Stimulated activated naive CD8-positive, alpha-beta T cell treated with anti-CD3 and anti-CD28 coated beads, Interleukin-15, Interleukin-2, amounts not matched to agents 100 ng/mL and 50 ng/mL, for 24 hours (primary cell): ENCODE measurements at regions not wholly inside any gene's neighbourhood (a gene's known extent, or its start where the extent isn't known, plus 50 kb on each side); places are given as distances from the start of the nearest gene placed in this dataset.

Source experiments
- H3K27ac Mint-ChIP-seq: one replicate; pipeline ENCODE4 v1.8.0; 2021; ENCODE audit warnings: mild to moderate bottlenecking, mixed read lengths
- H3K27me3 Mint-ChIP-seq: one replicate; pipeline ENCODE4 v1.8.0; 2021; ENCODE audit warnings: mixed read lengths
- H3K36me3 Mint-ChIP-seq: one replicate; pipeline ENCODE4 v1.8.0; 2021; ENCODE audit warnings: low read depth, mixed read lengths
- H3K4me1 Mint-ChIP-seq: one replicate; pipeline ENCODE4 v1.8.0; 2021; ENCODE audit warnings: low read depth, mixed read lengths
- H3K4me3 Mint-ChIP-seq: one replicate; pipeline ENCODE4 v1.8.0; 2021; ENCODE audit warnings: mild to moderate bottlenecking, mixed read lengths
- H3K9me3 Mint-ChIP-seq: one replicate; pipeline ENCODE4 v1.8.0; 2021; ENCODE audit warnings: mixed read lengths

DNA sequence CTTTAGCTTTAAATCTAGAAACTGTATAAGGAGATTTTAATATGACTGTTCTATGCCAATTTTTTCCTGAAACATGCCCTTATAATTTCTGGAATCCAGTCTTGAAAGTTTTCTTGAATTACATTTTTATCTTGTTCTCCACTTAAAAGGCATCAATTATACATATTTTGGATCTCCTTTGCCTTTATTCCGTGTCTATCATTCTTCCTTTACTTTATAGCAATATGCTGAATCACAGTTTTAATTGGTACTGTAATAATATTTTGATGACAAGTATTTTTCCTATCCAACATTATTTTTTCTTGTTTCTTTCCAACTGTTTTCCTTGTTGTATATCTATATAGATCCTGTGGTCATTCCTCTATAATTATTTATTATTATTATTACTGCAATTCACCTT, 361.2 kb downstream of the PIK3R1 start:
- H3K36me3 Mint-ChIP-seq = peaks cover 4% of the 10 kb centered on the region
- H3K4me1 Mint-ChIP-seq = no peaks in the 10 kb centered on the region
- H3K27ac Mint-ChIP-seq = no peak overlapping the region
- H3K4me3 Mint-ChIP-seq = no peak overlapping the region
- H3K27me3 Mint-ChIP-seq = peaks cover 8% of the 10 kb centered on the region
- peaks cover 14% of the 10 kb centered on the region for H3K9me3 Mint-ChIP-seq

DNA sequence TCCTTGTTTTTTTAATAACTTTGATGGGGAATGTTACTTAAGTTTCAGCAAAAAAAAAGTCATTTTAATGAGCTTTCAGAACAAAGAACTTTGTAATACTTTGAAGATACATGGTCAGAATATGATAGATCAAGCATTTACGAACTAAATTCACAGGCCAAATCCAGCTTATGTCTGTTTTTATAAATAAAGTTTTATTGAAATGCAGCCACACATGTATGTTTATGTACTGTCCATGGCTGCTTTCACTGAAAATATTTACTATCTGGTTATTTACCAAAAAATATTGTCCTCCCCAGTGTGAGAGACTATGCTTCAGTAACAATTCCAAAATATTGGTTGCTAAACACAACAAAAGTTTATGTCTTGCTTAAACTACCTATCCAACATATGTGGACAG, 366.7 kb downstream of the PIK3R1 start:
- Mint-ChIP-seq H3K27me3 (peaks cover 3% of the 10 kb centered on the region), H3K4me1 (no peaks in the 10 kb centered on the region), H3K4me3 (no peak overlapping the region), H3K27ac (no peak overlapping the region), H3K36me3 (no peaks in the 10 kb centered on the region), H3K9me3 (peaks cover 6% of the 10 kb centered on the region)

DNA sequence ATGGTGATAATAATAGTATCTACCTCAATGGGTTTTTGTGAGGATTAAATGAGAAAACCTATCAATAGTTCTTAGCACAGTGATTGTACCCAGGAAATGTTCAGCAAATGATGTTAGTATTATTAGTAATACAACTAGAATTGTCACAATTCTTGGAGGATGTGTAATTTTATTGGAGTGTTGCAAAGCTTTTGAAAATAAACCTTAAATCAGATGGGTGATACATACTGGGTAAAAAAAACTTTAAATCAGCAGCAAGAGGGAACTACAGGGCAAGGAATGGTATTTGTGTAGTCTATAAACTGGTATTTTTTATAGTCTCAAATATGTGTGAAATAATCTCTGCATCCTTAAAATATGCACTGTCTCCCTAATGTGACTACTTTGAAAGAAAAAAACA, 371.6 kb downstream of the PIK3R1 start:
- Mint-ChIP-seq H3K4me1 (no peaks in the 10 kb centered on the region), H3K36me3 (no peaks in the 10 kb centered on the region), H3K4me3 (no peak overlapping the region), H3K9me3 (peaks cover 4% of the 10 kb centered on the region), H3K27me3 (no peaks in the 10 kb centered on the region), H3K27ac (no peak overlapping the region)

DNA sequence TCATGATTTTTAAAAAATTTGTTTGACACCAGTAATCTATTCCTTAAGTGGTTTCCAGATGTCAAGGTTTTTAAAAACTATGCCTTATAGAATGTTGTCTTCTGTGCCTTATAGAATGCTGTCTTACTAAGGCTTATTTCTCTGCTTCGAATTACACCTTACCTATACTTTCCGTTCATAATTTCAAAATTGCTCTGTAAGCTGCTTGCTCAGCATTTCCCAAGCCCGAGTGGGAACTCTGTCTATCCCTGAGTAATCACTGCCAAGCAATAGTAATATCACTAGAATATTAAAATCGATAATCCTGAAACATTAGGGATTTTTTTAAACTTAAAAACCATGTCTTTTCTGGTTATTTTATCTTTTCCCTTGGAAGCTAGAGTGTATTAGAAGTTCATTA, 376.3 kb downstream of the PIK3R1 start:
- Mint-ChIP-seq H3K36me3 (no peaks in the 10 kb centered on the region), H3K27ac (no peak overlapping the region), H3K9me3 (peaks cover 4% of the 10 kb centered on the region), H3K27me3 (no peaks in the 10 kb centered on the region), H3K4me1 (no peaks in the 10 kb centered on the region), H3K4me3 (no peak overlapping the region)

DNA sequence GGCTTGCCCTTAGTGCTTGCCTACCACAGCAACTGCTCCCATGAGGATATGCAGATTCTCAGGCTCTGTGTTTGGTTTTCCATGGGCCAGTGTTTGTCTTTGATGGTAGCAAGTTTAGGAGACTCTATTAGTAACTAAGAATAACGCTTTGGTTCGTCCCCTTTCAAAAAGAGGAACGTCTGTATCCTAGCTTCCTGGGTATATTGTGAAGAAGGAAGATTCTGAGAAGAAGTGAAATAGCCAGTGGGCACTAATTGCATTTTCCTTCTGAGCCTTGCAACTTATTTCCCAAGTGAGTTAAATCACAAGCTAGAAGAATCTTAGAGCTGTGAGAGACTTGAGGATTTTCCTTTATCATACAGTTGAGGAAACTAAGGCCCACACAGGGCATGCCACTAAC, 376.8 kb downstream of the PIK3R1 start:
- Mint-ChIP-seq H3K4me3 (no peak overlapping the region), H3K9me3 (peaks cover 4% of the 10 kb centered on the region), H3K36me3 (no peaks in the 10 kb centered on the region), H3K4me1 (no peaks in the 10 kb centered on the region), H3K27me3 (no peaks in the 10 kb centered on the region), H3K27ac (no peak overlapping the region)

- Mint-ChIP-seq H3K9me3 (peaks cover 4% of the 10 kb centered on the region), H3K36me3 (no peaks in the 10 kb centered on the region), H3K27ac (no peak overlapping the region), H3K27me3 (peaks cover 2% of the 10 kb centered on the region), H3K4me1 (no peaks in the 10 kb centered on the region), H3K4me3 (no peak overlapping the region)
These were observed 377.7 kb downstream of the PIK3R1 start for GRCh38 chr5:68593211-68593671.

GRCh38 chr5:68612972-68613371, 397.4 kb downstream of the PIK3R1 start:
- H3K4me1 Mint-ChIP-seq = peaks cover under 1% of the 10 kb centered on the region
- H3K27ac Mint-ChIP-seq = no peak overlapping the region
- peaks cover 6% of the 10 kb centered on the region for H3K36me3 Mint-ChIP-seq
- peaks cover 14% of the 10 kb centered on the region for H3K27me3 Mint-ChIP-seq
- H3K4me3 Mint-ChIP-seq = no peak overlapping the region
- peaks cover 40% of the 10 kb centered on the region for H3K9me3 Mint-ChIP-seq

- Mint-ChIP-seq H3K9me3 (peaks cover 14% of the 10 kb centered on the region), H3K4me1 (no peaks in the 10 kb centered on the region), H3K27ac (peak overlapping the region; percentile 5), H3K27me3 (peaks cover 17% of the 10 kb centered on the region), H3K4me3 (no peak overlapping the region), H3K36me3 (no peaks in the 10 kb centered on the region)
These were observed 402.9 kb downstream of the PIK3R1 start for GRCh38 chr5:68618501-68618900.

DNA sequence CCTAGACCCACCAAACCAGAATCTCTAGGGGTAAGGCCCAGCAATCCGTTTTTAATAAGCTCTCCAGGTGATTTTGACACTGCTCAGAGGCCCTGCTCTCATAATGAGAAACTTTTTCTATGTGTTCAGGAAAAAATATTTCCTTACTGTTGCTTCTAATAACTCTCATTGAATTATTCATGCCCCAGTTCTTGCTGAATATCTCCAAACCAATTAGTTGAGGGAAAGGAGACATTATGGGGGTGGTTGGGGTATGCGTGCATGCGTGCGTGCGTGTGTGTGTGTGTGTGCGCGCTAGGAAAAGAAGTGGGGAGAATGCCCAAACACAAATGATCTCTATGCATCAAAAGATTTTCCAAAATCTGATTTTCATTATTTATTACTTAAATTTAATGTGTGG, 411.4 kb downstream of the PIK3R1 start:
- Mint-ChIP-seq H3K27me3 (peaks cover 4% of the 10 kb centered on the region), H3K4me3 (no peak overlapping the region), H3K27ac (no peak overlapping the region), H3K9me3 (no peaks in the 10 kb centered on the region), H3K4me1 (no peaks in the 10 kb centered on the region), H3K36me3 (no peaks in the 10 kb centered on the region)

DNA sequence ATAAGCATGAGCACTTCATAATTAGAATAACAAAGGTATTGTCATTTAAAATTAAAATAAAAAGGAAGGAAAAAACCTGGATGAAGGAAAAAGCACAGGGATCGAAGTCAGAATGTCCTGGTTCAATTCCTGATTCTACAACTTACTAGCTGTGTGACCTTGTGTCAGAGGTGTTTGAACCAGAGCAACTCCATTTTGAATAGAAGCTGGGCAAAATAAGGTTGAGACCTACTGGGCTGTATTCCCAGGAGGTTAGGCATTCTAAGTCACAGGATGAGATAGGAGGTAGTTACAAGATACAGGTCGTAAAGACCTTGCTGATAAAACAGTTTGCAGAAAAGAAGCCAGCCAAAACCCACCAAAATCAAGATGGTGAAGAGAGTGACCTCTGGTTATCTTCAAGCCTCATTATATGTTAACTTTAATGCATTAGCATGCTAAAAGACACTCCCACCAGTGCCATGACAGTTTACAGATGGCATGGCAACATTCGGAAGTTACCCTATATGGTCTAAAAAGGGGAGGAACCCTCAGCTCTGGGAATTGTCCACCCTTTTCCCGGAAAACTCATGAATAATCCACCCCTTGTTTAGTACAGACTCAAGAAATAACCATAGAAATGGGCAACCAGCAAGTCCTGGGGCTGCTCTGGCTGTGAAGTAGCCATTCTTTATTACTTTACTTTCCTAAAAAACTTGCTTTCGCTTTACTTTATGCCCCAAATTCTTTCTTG, 412.7 kb downstream of the PIK3R1 start:
- H3K27me3 Mint-ChIP-seq = peaks cover 1% of the 10 kb centered on the region
- H3K36me3 Mint-ChIP-seq = no peaks in the 10 kb centered on the region
- no peaks in the 10 kb centered on the region for H3K9me3 Mint-ChIP-seq
- no peak overlapping the region for H3K27ac Mint-ChIP-seq
- no peaks in the 10 kb centered on the region for H3K4me1 Mint-ChIP-seq
- no peak overlapping the region for H3K4me3 Mint-ChIP-seq

DNA sequence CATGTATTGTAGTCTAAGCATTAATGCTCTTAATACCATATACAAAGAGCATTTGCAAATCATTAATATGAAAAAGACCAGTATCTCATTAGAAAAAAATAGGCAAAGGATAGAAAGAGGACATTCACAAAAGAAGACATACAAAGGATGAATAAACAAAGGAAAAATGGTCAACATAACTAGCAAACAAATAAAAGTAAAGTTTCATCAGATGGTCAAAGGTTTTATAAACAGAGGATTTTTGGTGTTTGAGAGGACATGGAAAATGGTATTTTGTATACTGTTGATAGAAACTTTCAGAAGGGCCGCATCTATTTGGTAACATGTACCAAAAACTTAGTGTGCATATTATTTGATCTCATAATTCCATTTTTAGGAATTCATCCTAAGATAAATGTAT, 414.8 kb downstream of the PIK3R1 start:
- Mint-ChIP-seq H3K4me3 (no peak overlapping the region), H3K27me3 (no peaks in the 10 kb centered on the region), H3K4me1 (no peaks in the 10 kb centered on the region), H3K36me3 (no peaks in the 10 kb centered on the region), H3K9me3 (no peaks in the 10 kb centered on the region), H3K27ac (no peak overlapping the region)

DNA sequence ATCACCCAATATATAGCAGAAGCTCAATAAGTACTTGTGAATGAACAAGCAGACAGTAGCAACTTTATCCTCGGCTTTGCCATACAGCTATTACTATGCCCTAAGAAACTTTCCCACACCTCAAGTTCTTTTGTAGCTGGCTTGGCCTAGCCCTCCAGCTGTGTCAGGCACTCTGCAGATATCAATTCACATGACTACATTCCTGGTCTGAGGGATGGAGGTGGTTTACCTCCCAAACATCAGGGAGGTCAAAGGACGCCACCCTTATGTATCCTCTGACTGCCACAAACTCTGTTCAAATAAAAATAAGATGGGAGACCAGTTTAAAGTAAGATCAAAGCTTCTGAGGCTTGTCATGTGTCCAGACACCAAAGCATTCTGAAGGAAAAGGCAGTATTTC, 416.3 kb downstream of the PIK3R1 start:
- no peaks in the 10 kb centered on the region for H3K4me1 Mint-ChIP-seq
- no peak overlapping the region for H3K4me3 Mint-ChIP-seq
- no peaks in the 10 kb centered on the region for H3K36me3 Mint-ChIP-seq
- H3K27ac Mint-ChIP-seq = no peak overlapping the region
- no peaks in the 10 kb centered on the region for H3K9me3 Mint-ChIP-seq
- no peaks in the 10 kb centered on the region for H3K27me3 Mint-ChIP-seq

GRCh38 chr5:68641211-68641610, 425.7 kb downstream of the PIK3R1 start:
- H3K36me3 Mint-ChIP-seq = no peaks in the 10 kb centered on the region

DNA sequence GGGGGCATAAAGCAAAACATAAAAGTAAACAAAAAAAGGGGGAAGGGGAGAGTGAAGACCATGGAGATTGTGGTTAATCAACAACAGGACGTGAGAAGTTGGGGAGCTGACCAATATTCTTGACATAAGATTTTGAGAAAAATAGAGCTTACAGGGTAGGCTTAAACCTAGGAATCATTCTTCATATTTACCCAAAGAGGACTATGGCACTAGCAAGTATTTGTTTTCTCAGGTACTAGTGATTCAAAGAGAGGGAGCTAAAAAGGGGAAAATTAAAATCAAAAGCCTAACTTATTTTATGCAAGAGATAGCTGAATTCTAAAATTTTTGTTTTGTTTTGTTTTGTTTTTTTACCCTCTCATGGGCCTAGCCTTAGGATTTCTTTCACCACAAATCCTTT, 427.5 kb downstream of the PIK3R1 start:
- Mint-ChIP-seq H3K9me3 (no peaks in the 10 kb centered on the region), H3K27ac (no peak overlapping the region), H3K4me1 (no peaks in the 10 kb centered on the region), H3K4me3 (no peak overlapping the region), H3K27me3 (no peaks in the 10 kb centered on the region), H3K36me3 (no peaks in the 10 kb centered on the region)

More at GRCh38 chr5:68641211-68641610, 425.7 kb downstream of the PIK3R1 start:
- Mint-ChIP-seq H3K27me3 (no peaks in the 10 kb centered on the region), H3K4me1 (no peaks in the 10 kb centered on the region), H3K27ac (no peak overlapping the region), H3K4me3 (no peak overlapping the region), H3K9me3 (no peaks in the 10 kb centered on the region)

DNA sequence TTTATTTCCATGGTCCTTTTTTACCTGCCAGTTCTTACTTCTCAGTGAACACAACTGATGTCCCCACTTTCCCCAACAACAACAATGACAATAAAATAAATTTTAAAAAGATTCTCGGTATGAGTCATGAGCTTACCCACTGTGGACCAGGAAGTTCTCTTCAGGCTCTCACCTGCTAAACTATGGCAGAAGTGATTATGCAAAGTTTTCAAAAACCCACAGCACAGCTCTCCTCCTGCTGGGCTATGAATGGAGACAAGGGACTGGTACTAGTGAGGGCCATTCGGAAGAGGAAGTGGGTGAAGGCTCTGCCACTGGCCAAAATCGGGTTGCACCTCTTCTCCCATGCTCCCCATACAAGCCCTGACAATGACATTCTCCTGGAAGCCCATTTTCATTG, 429.4 kb downstream of the PIK3R1 start:
- no peaks in the 10 kb centered on the region for H3K36me3 Mint-ChIP-seq
- no peaks in the 10 kb centered on the region for H3K4me1 Mint-ChIP-seq
- no peak overlapping the region for H3K4me3 Mint-ChIP-seq
- H3K9me3 Mint-ChIP-seq = no peaks in the 10 kb centered on the region
- H3K27me3 Mint-ChIP-seq = no peaks in the 10 kb centered on the region
- H3K27ac Mint-ChIP-seq = no peak overlapping the region

DNA sequence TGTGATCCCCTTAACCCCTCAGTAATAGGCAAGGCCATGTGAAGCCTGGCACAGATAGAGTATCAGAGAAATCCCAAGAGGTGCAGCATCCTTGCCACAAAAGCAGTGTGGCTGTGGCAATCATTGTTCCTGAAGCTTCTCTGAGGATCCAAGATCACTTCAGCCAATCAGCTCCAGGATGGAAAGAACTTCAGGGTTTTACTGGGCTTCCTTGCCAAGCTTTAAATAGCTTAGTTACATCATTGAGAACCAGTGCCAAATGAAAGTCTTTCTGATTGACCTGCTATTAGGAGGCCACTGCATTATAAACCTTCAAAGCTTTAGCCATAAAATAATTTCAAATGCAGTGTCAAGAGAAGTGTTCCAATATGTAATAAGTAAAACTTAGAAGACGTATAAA, 430.6 kb downstream of the PIK3R1 start:
- no peak overlapping the region for H3K27ac Mint-ChIP-seq
- no peak overlapping the region for H3K4me3 Mint-ChIP-seq
- H3K27me3 Mint-ChIP-seq = no peaks in the 10 kb centered on the region
- H3K4me1 Mint-ChIP-seq = no peaks in the 10 kb centered on the region
- no peaks in the 10 kb centered on the region for H3K9me3 Mint-ChIP-seq
- no peaks in the 10 kb centered on the region for H3K36me3 Mint-ChIP-seq
